Inflammatory macrophage treated with lipopolysaccharide for 4 hours (primary cell): ENCODE measurements at regions not wholly inside any gene's neighbourhood (a gene's known extent, or its start where the extent isn't known, plus 50 kb on each side); places are given as distances from the start of the nearest gene placed in this dataset.
A peak's percentile ranks its signal among the peaks of the same experiment; 100 is the strongest.

ENCODE experiments used
- DNase-seq: peaks from one replicate; pipeline ENCODE4 v3.0.0-alpha.2; 2020

- DNase-seq: peak; percentile 13
Measured at GRCh38 chr18:64539847-64540246, 391.0 kb upstream of the LINC00305 start.

- DNase-seq: no peak
Measured at GRCh38 chr18:64528646-64529045, 379.8 kb upstream of the LINC00305 start.

- no peak for DNase-seq
Measured at GRCh38 chr18:64519201-64519600, 370.3 kb upstream of the LINC00305 start.

GRCh38 chr18:64518191-64518590 is 369.3 kb upstream of the LINC00305 start:
- no peak for DNase-seq

- DNase-seq: no peak
Measured at GRCh38 chr18:64513401-64513800, 364.5 kb upstream of the LINC00305 start.

GRCh38 chr18:64490207-64490606 is 341.3 kb upstream of the LINC00305 start:
- no peak for DNase-seq

GRCh38 chr18:64488698-64489097 is 339.8 kb upstream of the LINC00305 start:
- no peak for DNase-seq

- DNase-seq: no peak
Measured at GRCh38 chr18:64474773-64475172, 325.9 kb upstream of the LINC00305 start.

- no peak for DNase-seq
Measured at GRCh38 chr18:64474255-64474654, 325.4 kb upstream of the LINC00305 start.

GRCh38 chr18:64449434-64449833 is 300.5 kb upstream of the LINC00305 start:
- DNase-seq: no peak

- DNase-seq: no peak
Measured at GRCh38 chr18:64444819-64445218, 295.9 kb upstream of the LINC00305 start.

- DNase-seq: no peak
Measured at GRCh38 chr18:64438178-64438577, 289.3 kb upstream of the LINC00305 start.

- no peak for DNase-seq
Measured at GRCh38 chr18:64436111-64436510, 287.2 kb upstream of the LINC00305 start.

GRCh38 chr18:64419156-64419555 is 270.3 kb upstream of the LINC00305 start:
- DNase-seq: no peak

GRCh38 chr18:64416990-64417389 is 268.1 kb upstream of the LINC00305 start:
- no peak for DNase-seq

GRCh38 chr18:64415218-64415617 is 266.3 kb upstream of the LINC00305 start:
- no peak for DNase-seq

- no peak for DNase-seq
Measured at GRCh38 chr18:64410685-64411084, 261.8 kb upstream of the LINC00305 start.

- peak; percentile 11 for DNase-seq
Measured at GRCh38 chr18:64409511-64409910, 260.6 kb upstream of the LINC00305 start.

GRCh38 chr18:64407606-64408005 is 258.7 kb upstream of the LINC00305 start:
- DNase-seq: no peak

- no peak for DNase-seq
Measured at GRCh38 chr18:64405161-64405560, 256.3 kb upstream of the LINC00305 start.

GRCh38 chr18:64403784-64404503 is 255.1 kb upstream of the LINC00305 start:
- peak; percentile 10 for DNase-seq

GRCh38 chr18:64402636-64403035 is 253.7 kb upstream of the LINC00305 start:
- no peak for DNase-seq

- DNase-seq: no peak
Measured at GRCh38 chr18:64401268-64402060, 252.6 kb upstream of the LINC00305 start.

- no peak for DNase-seq
Measured at GRCh38 chr18:64399566-64399965, 250.7 kb upstream of the LINC00305 start.
